Body of pancreas (tissue), 4 donors: ENCODE measurements at regions not wholly inside any gene's neighbourhood (a gene's known extent, or its start where the extent isn't known, plus 50 kb on each side); places are given as distances from the start of the nearest gene placed in this dataset.

Experiments
- ATAC-seq: fragments of 150-250 bp; one replicate; pipeline ENCODE4 v1.9.1; 2016
- DNase-seq, 4 donors: peaks; one replicate each; pipeline ENCODE4 v3.0.0-alpha.2; 2019
- H3K27ac ChIP-seq, 4 donors: fragments of 200-600 bp; sonication (generic); 1 replicate in 3 of 4; 2 replicates in 1 of 4; pipeline versions ENCODE4 v1.5.1 to v1.6.1; 2016 to 2019; ENCODE audit warnings: mild to moderate bottlenecking in 1 of 4, mixed read lengths in 1 of 4, moderate library complexity in 1 of 4
- H3K27me3 ChIP-seq, 2 donors: fragments of 200-600 bp; sonication (generic); one replicate each; pipeline ENCODE4 v1.6.0; 2016; ENCODE audit warnings: mild to moderate bottlenecking in 1 of 2
- H3K36me3 ChIP-seq, 2 donors: fragments of 200-600 bp; sonication (generic); replicated peaks in 1 of 2; 2 replicates each; pipeline ENCODE4 v1.5.1; 2016; ENCODE audit warnings: low read depth in 2 of 2; ENCODE audit not compliant: insufficient read depth in 1 of 2
- H3K4me1 ChIP-seq: fragments of 200-600 bp; sonication (generic); one replicate; pipeline ENCODE4 v1.6.0; 2016
- H3K4me3 ChIP-seq, 2 donors: fragments of 200-600 bp; sonication (generic); 1 replicate in 1 of 2; 2 replicates in 1 of 2; pipeline ENCODE4 v1.5.1; 2016 to 2019
- H3K9me3 ChIP-seq, 3 donors: fragments of 200-600 bp; sonication (generic); 1 replicate in 2 of 3; 2 replicates in 1 of 3; pipeline ENCODE4 v1.5.1; 2016
- POLR2A ChIP-seq, 3 donors: fragments of 450-650 bp; IDR thresholded peaks; one replicate each; pipeline ENCODE4 v1.6.1; 2016; ENCODE audit warnings: antibody characterized with exemption in 3 of 3, mild to moderate bottlenecking in 2 of 3
- WGBS, 2 donors: methylation state at CpG; one replicate each; pipeline ENCODE4 v1.1.5; 2017; 5-methylcytosine and 5-hydroxymethylcytosine counted together
- intact Hi-C: fragments of 100-400 bp; cut with DNase I; formaldehyde crosslinking; loops from one replicate; pipeline ENCODE4 v1.15.1; 2023
- TF ChIP-seq, protein P1 (sequence below), 7 experiments: fragments of 450-650 bp in 4 of 7; fragments of 200-600 bp in 3 of 7; sonication (generic) in 3 of 7; IDR thresholded peaks; one replicate each; pipeline ENCODE4 v1.5.1; 2016 to 2019; ENCODE audit warnings: antibody characterized with exemption in 7 of 7

- no peak for DNase-seq
- WGBS, 2 donors: 84 to 87% methylated on average over 5 of the region's 5 CpGs
- H3K9me3 ChIP-seq: no peaks in the 10 kb centered on the region
- H3K4me3 ChIP-seq: no peak overlapping the region
- intact Hi-C loops: no loop called here
- no peak for TF ChIP-seq POLR2A (IDR thresholded peaks at IDR 0.05)
- TF ChIP-seq, protein P1, sequence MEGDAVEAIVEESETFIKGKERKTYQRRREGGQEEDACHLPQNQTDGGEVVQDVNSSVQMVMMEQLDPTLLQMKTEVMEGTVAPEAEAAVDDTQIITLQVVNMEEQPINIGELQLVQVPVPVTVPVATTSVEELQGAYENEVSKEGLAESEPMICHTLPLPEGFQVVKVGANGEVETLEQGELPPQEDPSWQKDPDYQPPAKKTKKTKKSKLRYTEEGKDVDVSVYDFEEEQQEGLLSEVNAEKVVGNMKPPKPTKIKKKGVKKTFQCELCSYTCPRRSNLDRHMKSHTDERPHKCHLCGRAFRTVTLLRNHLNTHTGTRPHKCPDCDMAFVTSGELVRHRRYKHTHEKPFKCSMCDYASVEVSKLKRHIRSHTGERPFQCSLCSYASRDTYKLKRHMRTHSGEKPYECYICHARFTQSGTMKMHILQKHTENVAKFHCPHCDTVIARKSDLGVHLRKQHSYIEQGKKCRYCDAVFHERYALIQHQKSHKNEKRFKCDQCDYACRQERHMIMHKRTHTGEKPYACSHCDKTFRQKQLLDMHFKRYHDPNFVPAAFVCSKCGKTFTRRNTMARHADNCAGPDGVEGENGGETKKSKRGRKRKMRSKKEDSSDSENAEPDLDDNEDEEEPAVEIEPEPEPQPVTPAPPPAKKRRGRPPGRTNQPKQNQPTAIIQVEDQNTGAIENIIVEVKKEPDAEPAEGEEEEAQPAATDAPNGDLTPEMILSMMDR (IDR thresholded peaks at IDR 0.05): no peak
- no peaks in the 10 kb centered on the region for H3K36me3 ChIP-seq
- no peaks in the 10 kb centered on the region for H3K4me1 ChIP-seq
- H3K27me3 ChIP-seq: no peaks in the 10 kb centered on the region
- no peak overlapping the region for H3K27ac ChIP-seq
- ATAC-seq: no peak
Observed at GRCh38 chr2:163953390-163953907, 217.6 kb upstream of the FIGN start.

GRCh38 chr2:163951312-163951711, 215.5 kb upstream of the FIGN start:
- no peaks in the 10 kb centered on the region for H3K27me3 ChIP-seq
- TF ChIP-seq POLR2A (IDR thresholded peaks at IDR 0.05): no peak
- TF ChIP-seq, protein P1 (IDR thresholded peaks at IDR 0.05): no peak
- no peak for DNase-seq
- no peak overlapping the region for H3K27ac ChIP-seq
- intact Hi-C loops: no loop called here
- no peaks in the 10 kb centered on the region for H3K36me3 ChIP-seq
- H3K4me1 ChIP-seq: no peaks in the 10 kb centered on the region
- no peak overlapping the region for H3K4me3 ChIP-seq
- no peaks in the 10 kb centered on the region for H3K9me3 ChIP-seq
- ATAC-seq: no peak

- Histone ChIP-seq H3K27me3 (no peaks in the 10 kb centered on the region), H3K9me3 (no peaks in the 10 kb centered on the region), H3K4me3 (no peak overlapping the region), H3K4me1 (no peaks in the 10 kb centered on the region), H3K36me3 (no peaks in the 10 kb centered on the region), H3K27ac (no peak overlapping the region)
- DNase-seq (no peak), ATAC-seq (no peak)
- TF ChIP-seq, protein P1 (IDR thresholded peaks at IDR 0.05): no peak
- TF ChIP-seq POLR2A (IDR thresholded peaks at IDR 0.05): no peak
- intact Hi-C loops: no loop called here
Observed at GRCh38 chr2:163949693-163950092, 213.9 kb upstream of the FIGN start.

DNA sequence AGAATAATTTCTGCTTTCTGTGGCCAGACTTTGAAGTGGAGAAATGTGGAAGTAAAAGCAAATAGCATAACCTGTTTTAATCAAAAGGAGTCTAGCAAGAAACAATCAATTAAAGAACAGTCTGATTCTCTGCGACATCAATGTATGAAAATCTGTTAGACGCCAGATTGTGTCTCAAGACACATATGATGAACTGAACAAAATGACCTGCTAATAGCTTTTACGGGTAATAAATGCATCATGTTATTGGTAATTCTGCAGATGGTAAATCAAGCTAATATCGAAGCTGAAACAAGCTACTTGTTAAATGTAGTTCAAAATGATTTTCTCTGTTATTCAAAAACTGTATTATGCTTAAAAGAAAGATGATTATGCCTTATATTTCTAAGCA, 208.5 kb upstream of the FIGN start:
- H3K9me3 ChIP-seq: no peaks in the 10 kb centered on the region
- no peaks in the 10 kb centered on the region for H3K4me1 ChIP-seq
- H3K36me3 ChIP-seq: no peaks in the 10 kb centered on the region
- no peak for ATAC-seq
- TF ChIP-seq POLR2A (IDR thresholded peaks at IDR 0.05): no peak
- TF ChIP-seq, protein P1 (IDR thresholded peaks at IDR 0.05): no peak
- DNase-seq: no peak
- no peaks in the 10 kb centered on the region for H3K27me3 ChIP-seq
- H3K4me3 ChIP-seq: no peak overlapping the region
- H3K27ac ChIP-seq: no peak overlapping the region
- 70 to 73% methylated on average over 4 of the region's 4 CpGs for WGBS, 2 donors
- intact Hi-C loops: no loop called here
